ACHN (cell line): ENCODE measurements at regions not wholly inside any gene's neighbourhood (a gene's known extent, or its start where the extent isn't known, plus 50 kb on each side); places are given as distances from the start of the nearest gene placed in this dataset.

Experiments
- DNase-seq: peaks from one replicate; pipeline ENCODE4 v3.0.0-alpha.2; 2015
- in situ Hi-C: cut with HindIII; loops from 2 replicates; pipeline ENCODE4 v1.10.0; 2017; ENCODE audit warnings: low sequenced_read_pairs, low pct_ligation_motif_present, low pct_unique_long_range_greater_than_20kb

GRCh38 chr4:123896446-123897071 lies 500.0 kb downstream of the SPRY1 start:
- in situ Hi-C loops = no loop called here
- no peak for DNase-seq

GRCh38 chr4:123898946-123899666 lies 502.5 kb downstream of the SPRY1 start:
- in situ Hi-C loops = no loop called here

GRCh38 chr4:123904882-123905281 lies 508.3 kb downstream of the SPRY1 start:
- in situ Hi-C loops = no loop called here
- no peak for DNase-seq

More at GRCh38 chr4:123898946-123899666, 502.5 kb downstream of the SPRY1 start:
- no peak for DNase-seq

GRCh38 chr4:123913598-123913997 lies 517.0 kb downstream of the SPRY1 start:
- in situ Hi-C loops = no loop called here
- no peak for DNase-seq

GRCh38 chr4:123916821-123917220 lies 520.2 kb downstream of the SPRY1 start:
- no peak for DNase-seq
- in situ Hi-C loops = no loop called here

GRCh38 chr4:123919576-123920098 lies 523.0 kb downstream of the SPRY1 start:
- in situ Hi-C loops = no loop called here
- DNase-seq = no peak

- in situ Hi-C loops = no loop called here
- no peak for DNase-seq
Measured at GRCh38 chr4:123921339-123921738, 524.7 kb downstream of the SPRY1 start.

- DNase-seq = no peak
- in situ Hi-C loops = no loop called here
Measured at GRCh38 chr4:123922847-123923246, 526.3 kb downstream of the SPRY1 start.

GRCh38 chr4:123924536-123924935 lies 527.9 kb downstream of the SPRY1 start:
- no peak for DNase-seq

GRCh38 chr4:123929565-123929964 lies 533.0 kb downstream of the SPRY1 start:
- DNase-seq = no peak
- in situ Hi-C loops = no loop called here

More at GRCh38 chr4:123924536-123924935, 527.9 kb downstream of the SPRY1 start:
- in situ Hi-C loops = no loop called here

- no peak for DNase-seq
- in situ Hi-C loops = no loop called here
Measured at GRCh38 chr4:123930996-123931395, 534.4 kb downstream of the SPRY1 start.

- in situ Hi-C loops = no loop called here
- no peak for DNase-seq
Measured at GRCh38 chr4:123934096-123934495, 537.5 kb downstream of the SPRY1 start.

GRCh38 chr4:123936621-123937043 lies 540.0 kb downstream of the SPRY1 start:
- in situ Hi-C loops = no loop called here
- DNase-seq = no peak

GRCh38 chr4:123937581-123937980 lies 541.0 kb downstream of the SPRY1 start:
- no peak for DNase-seq
- in situ Hi-C loops = no loop called here

- DNase-seq = peak; percentile 29
- in situ Hi-C loops = no loop called here
Measured at GRCh38 chr4:123939621-123940020, 543.0 kb downstream of the SPRY1 start.

GRCh38 chr4:123940604-123941003 lies 544.0 kb downstream of the SPRY1 start:
- in situ Hi-C loops = no loop called here
- no peak for DNase-seq

- DNase-seq = no peak
- in situ Hi-C loops = no loop called here
Measured at GRCh38 chr4:123941306-123941705, 544.7 kb downstream of the SPRY1 start.

- DNase-seq = no peak
- in situ Hi-C loops = no loop called here
Measured at GRCh38 chr4:123943976-123944375, 547.4 kb downstream of the SPRY1 start.

GRCh38 chr4:123945301-123945700 lies 548.7 kb downstream of the SPRY1 start:
- in situ Hi-C loops = no loop called here
- no peak for DNase-seq

GRCh38 chr4:123950530-123950929 lies 553.9 kb downstream of the SPRY1 start:
- in situ Hi-C loops = no loop called here

More at GRCh38 chr4:123950530-123950929, 553.9 kb downstream of the SPRY1 start:
- no peak for DNase-seq
